WTC11 (cell line): ENCODE measurements at regions not wholly inside any gene's neighbourhood (a gene's known extent, or its start where the extent isn't known, plus 50 kb on each side); places are given as distances from the start of the nearest gene placed in this dataset.

Source experiments
- ATAC-seq: fragments of 200-7000 bp; cut with Tn5 transposase; 2 replicates; pipeline ENCODE4 v1.10.0; 2021; ENCODE audit warnings: mild to moderate bottlenecking, moderate library complexity
- CTCF ChIA-PET: fragments of 300-600 bp; sonication (Branson Sonifier 250); formaldehyde crosslinking; loops from one replicate; lab custom pipeline; 2021; ENCODE audit warnings: antibody characterized with exemption; lab: Charles Lee
- POLR2A ChIA-PET: fragments of 350-600 bp; sonication (Branson Sonifier 250); formaldehyde crosslinking; loops from one replicate; lab custom pipeline; 2021; ENCODE audit warnings: antibody characterized with exemption; lab: Charles Lee
- DNase-seq: peaks from one replicate; pipeline ENCODE4 v3.0.0; 2021; ENCODE audit warnings: low spot score
- H3K27ac Mint-ChIP-seq: 2 replicates; pipeline ENCODE4 v1.8.0; 2021; ENCODE audit warnings: mixed read lengths
- H3K27me3 Mint-ChIP-seq: 2 replicates; pipeline ENCODE4 v1.8.0; 2021; ENCODE audit warnings: low read depth, mild to moderate bottlenecking, moderate library complexity, mixed read lengths
- H3K36me3 Mint-ChIP-seq: 2 replicates; pipeline ENCODE4 v1.8.0; 2021; ENCODE audit warnings: mixed read lengths
- H3K4me1 Mint-ChIP-seq: 2 replicates; pipeline ENCODE4 v1.8.0; 2022; ENCODE audit warnings: mixed read lengths
- H3K4me3 Mint-ChIP-seq: 2 replicates; pipeline ENCODE4 v1.8.0; 2021; ENCODE audit warnings: mild to moderate bottlenecking, moderate library complexity, mixed read lengths
- H3K9me3 Mint-ChIP-seq: 2 replicates; pipeline ENCODE4 v1.8.0; 2021; ENCODE audit warnings: mixed read lengths
- ATF1 ChIP-seq: sonication (generic); formaldehyde crosslinking; IDR thresholded peaks from 2 replicates; pipeline ENCODE4 v1.8.1; 2023; ENCODE audit warnings: mild to moderate bottlenecking, moderate library complexity, missing genetic modification reagents
- CREB1 ChIP-seq: sonication (generic); formaldehyde crosslinking; IDR thresholded peaks from 2 replicates; pipeline ENCODE4 v1.8.0; 2023; ENCODE audit warnings: mild to moderate bottlenecking, missing genetic modification reagents
- KAT7 ChIP-seq: sonication (generic); formaldehyde crosslinking; IDR thresholded peaks from 2 replicates; pipeline ENCODE4 v1.8.1; 2023; ENCODE audit warnings: missing genetic modification reagents, mild to moderate bottlenecking, borderline replicate concordance
- SP1 ChIP-seq: sonication (generic); formaldehyde crosslinking; conservative IDR thresholded peaks from 2 replicates; pipeline ENCODE4 v1.8.1; 2022; ENCODE audit warnings: missing genetic modification reagents
- ZNF121 ChIP-seq: sonication (generic); formaldehyde crosslinking; IDR thresholded peaks from 2 replicates; pipeline ENCODE4 v1.8.0; 2023; ENCODE audit warnings: missing genetic modification reagents
- ZNF396 ChIP-seq: fragments of 250-450 bp; sonication (Bioruptor Pico); IDR thresholded peaks from 2 replicates; pipeline ENCODE4 v1.8.0; 2021; ENCODE audit warnings: mild to moderate bottlenecking, moderate library complexity, borderline replicate concordance
- TF ChIP-seq, protein P1 (sequence below): fragments of 250-450 bp; sonication (Bioruptor Pico); IDR thresholded peaks from 2 replicates; pipeline ENCODE4 v1.9.0; 2021; ENCODE audit warnings: mild to moderate bottlenecking, borderline replicate concordance
- TF ChIP-seq, protein P2 (sequence below): sonication (generic); formaldehyde crosslinking; IDR thresholded peaks from 2 replicates; pipeline ENCODE4 v1.8.1; 2022; ENCODE audit warnings: missing genetic modification reagents, borderline replicate concordance
- TF ChIP-seq, protein P3 (sequence below): sonication (generic); formaldehyde crosslinking; IDR thresholded peaks from 2 replicates; pipeline ENCODE4 v1.8.1; 2023; ENCODE audit warnings: mild to moderate bottlenecking, missing genetic modification reagents
- TF ChIP-seq, protein P4 (sequence below): sonication (generic); formaldehyde crosslinking; IDR thresholded peaks from 2 replicates; pipeline ENCODE4 v1.8.0; 2022; ENCODE audit warnings: mild to moderate bottlenecking, missing genetic modification reagents
- TF ChIP-seq, protein P5 (sequence below): sonication (generic); formaldehyde crosslinking; IDR thresholded peaks from 2 replicates; pipeline ENCODE4 v1.8.0; 2023; ENCODE audit warnings: mild to moderate bottlenecking, missing genetic modification reagents
- TF ChIP-seq, protein P6 (sequence below): sonication (generic); formaldehyde crosslinking; conservative IDR thresholded peaks from 2 replicates; pipeline ENCODE4 v1.8.1; 2023; ENCODE audit warnings: mild to moderate bottlenecking, low read depth, missing genetic modification reagents, moderate library complexity
- TF ChIP-seq, protein P7 (sequence below): sonication (generic); formaldehyde crosslinking; IDR thresholded peaks from 2 replicates; pipeline ENCODE4 v1.8.0; 2023; ENCODE audit warnings: missing genetic modification reagents, mild to moderate bottlenecking, borderline replicate concordance

DNA sequence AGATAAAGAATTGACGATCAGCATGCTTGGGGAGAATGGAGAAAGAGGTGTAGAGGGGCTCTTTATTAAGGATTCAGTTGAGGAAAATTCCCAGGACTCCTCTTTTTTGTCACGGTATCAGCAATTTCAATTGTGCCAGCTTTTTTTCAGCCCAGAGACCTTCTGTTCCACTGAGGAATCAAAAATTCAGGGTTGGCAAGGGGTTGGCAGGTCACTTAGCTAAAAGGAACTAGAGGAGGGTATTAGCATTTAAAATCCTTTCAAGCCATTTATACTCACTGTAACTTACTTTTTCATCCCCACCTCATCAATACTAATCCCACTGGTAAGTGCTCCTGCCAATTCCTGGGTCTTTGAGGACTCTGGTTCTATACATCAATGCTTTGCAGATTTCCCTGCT is 757.5 kb upstream of the COBL start (continued):
- TF ChIP-seq, protein P1, sequence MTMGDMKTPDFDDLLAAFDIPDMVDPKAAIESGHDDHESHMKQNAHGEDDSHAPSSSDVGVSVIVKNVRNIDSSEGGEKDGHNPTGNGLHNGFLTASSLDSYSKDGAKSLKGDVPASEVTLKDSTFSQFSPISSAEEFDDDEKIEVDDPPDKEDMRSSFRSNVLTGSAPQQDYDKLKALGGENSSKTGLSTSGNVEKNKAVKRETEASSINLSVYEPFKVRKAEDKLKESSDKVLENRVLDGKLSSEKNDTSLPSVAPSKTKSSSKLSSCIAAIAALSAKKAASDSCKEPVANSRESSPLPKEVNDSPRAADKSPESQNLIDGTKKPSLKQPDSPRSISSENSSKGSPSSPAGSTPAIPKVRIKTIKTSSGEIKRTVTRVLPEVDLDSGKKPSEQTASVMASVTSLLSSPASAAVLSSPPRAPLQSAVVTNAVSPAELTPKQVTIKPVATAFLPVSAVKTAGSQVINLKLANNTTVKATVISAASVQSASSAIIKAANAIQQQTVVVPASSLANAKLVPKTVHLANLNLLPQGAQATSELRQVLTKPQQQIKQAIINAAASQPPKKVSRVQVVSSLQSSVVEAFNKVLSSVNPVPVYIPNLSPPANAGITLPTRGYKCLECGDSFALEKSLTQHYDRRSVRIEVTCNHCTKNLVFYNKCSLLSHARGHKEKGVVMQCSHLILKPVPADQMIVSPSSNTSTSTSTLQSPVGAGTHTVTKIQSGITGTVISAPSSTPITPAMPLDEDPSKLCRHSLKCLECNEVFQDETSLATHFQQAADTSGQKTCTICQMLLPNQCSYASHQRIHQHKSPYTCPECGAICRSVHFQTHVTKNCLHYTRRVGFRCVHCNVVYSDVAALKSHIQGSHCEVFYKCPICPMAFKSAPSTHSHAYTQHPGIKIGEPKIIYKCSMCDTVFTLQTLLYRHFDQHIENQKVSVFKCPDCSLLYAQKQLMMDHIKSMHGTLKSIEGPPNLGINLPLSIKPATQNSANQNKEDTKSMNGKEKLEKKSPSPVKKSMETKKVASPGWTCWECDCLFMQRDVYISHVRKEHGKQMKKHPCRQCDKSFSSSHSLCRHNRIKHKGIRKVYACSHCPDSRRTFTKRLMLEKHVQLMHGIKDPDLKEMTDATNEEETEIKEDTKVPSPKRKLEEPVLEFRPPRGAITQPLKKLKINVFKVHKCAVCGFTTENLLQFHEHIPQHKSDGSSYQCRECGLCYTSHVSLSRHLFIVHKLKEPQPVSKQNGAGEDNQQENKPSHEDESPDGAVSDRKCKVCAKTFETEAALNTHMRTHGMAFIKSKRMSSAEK = no peak
- TF ChIP-seq ZNF396 (CRISPR knock-in tag) = no peak

DNA sequence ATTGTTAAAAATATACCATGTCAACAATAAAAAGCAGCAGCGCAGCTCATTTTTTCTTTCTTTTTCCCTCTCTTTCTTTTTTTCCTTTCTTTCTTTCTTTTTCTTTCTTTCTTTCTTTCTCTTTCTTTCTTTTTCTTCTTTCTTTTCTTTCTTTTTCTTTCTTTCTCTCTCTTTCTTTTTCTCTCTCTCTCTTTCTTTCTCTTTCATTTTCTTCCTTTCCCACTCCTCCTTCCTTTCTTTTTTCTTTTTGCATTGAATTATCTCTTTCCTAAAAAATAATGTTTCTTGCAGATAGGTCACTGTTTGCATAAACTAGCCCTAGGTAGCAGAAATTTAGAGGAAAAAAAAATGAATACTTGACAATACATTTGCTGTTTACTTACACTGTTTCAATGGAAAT is 755.1 kb upstream of the COBL start:
- no peaks in the 10 kb centered on the region for H3K27me3 Mint-ChIP-seq
- CTCF ChIA-PET = interaction anchor here (1.1 kb wide), 1 partner anchor 53 kb away, joined by 3 read pairs; no protein-coding TSS in a partner anchor
- peaks cover 2% of the 10 kb centered on the region; the same call in 1 of the 2 replicates for H3K36me3 Mint-ChIP-seq
- H3K4me3 Mint-ChIP-seq = no peak overlapping the region
- H3K9me3 Mint-ChIP-seq = peaks cover 10% of the 10 kb centered on the region
- DNase-seq = no peak
- POLR2A ChIA-PET = no interaction called here
- no peak overlapping the region for H3K27ac Mint-ChIP-seq
- TF ChIP-seq, protein P2, sequence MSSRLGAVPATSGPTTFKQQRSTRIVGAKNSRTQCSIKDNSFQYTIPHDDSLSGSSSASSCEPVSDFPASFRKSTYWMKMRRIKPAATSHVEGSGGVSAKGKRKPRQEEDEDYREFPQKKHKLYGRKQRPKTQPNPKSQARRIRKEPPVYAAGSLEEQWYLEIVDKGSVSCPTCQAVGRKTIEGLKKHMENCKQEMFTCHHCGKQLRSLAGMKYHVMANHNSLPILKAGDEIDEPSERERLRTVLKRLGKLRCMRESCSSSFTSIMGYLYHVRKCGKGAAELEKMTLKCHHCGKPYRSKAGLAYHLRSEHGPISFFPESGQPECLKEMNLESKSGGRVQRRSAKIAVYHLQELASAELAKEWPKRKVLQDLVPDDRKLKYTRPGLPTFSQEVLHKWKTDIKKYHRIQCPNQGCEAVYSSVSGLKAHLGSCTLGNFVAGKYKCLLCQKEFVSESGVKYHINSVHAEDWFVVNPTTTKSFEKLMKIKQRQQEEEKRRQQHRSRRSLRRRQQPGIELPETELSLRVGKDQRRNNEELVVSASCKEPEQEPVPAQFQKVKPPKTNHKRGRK (CRISPR knock-in tag) = 0 out of 2 replicates have a peak, but pooled peaks have one; percentile 67
- TF ChIP-seq, protein P3, sequence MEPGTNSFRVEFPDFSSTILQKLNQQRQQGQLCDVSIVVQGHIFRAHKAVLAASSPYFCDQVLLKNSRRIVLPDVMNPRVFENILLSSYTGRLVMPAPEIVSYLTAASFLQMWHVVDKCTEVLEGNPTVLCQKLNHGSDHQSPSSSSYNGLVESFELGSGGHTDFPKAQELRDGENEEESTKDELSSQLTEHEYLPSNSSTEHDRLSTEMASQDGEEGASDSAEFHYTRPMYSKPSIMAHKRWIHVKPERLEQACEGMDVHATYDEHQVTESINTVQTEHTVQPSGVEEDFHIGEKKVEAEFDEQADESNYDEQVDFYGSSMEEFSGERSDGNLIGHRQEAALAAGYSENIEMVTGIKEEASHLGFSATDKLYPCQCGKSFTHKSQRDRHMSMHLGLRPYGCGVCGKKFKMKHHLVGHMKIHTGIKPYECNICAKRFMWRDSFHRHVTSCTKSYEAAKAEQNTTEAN (CRISPR knock-in tag) = no peak
- TF ChIP-seq, all 79 proteins: peak for 1
- H3K4me1 Mint-ChIP-seq = peaks cover 10% of the 10 kb centered on the region
- no peak for ATAC-seq

DNA sequence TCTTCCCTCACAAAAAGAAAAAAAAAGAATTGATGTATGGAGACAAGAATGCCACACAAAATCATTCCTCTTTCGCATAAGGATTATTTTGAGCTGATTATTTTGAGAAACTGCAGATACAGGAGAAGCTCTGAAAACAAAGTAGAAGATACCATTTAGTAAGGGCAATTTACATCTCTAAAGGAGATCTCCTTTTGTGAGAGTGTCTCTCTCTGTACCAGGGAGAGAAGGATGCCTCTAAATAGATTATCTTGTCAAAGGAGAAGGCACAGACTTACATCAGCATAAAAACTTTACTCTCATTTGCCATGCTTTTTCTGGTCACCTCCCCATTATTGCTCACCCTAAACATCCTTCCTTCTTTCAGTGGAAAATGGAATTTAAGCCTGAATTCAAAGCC is 747.9 kb upstream of the COBL start:
- peak; percentile 52; the same call in 1 of the 2 replicates for ATAC-seq
- DNase-seq = no peak
- H3K9me3 Mint-ChIP-seq = no peaks in the 10 kb centered on the region
- POLR2A ChIA-PET = no interaction called here
- H3K36me3 Mint-ChIP-seq = no peaks in the 10 kb centered on the region
- H3K27me3 Mint-ChIP-seq = no peaks in the 10 kb centered on the region
- CTCF ChIA-PET = no interaction called here
- H3K27ac Mint-ChIP-seq = peak overlapping the region; percentile 91
- H3K4me3 Mint-ChIP-seq = peak overlapping the region; percentile 23; the same call in 1 of the 2 replicates
- H3K4me1 Mint-ChIP-seq = peaks cover 36% of the 10 kb centered on the region
- TF ChIP-seq, protein P4, sequence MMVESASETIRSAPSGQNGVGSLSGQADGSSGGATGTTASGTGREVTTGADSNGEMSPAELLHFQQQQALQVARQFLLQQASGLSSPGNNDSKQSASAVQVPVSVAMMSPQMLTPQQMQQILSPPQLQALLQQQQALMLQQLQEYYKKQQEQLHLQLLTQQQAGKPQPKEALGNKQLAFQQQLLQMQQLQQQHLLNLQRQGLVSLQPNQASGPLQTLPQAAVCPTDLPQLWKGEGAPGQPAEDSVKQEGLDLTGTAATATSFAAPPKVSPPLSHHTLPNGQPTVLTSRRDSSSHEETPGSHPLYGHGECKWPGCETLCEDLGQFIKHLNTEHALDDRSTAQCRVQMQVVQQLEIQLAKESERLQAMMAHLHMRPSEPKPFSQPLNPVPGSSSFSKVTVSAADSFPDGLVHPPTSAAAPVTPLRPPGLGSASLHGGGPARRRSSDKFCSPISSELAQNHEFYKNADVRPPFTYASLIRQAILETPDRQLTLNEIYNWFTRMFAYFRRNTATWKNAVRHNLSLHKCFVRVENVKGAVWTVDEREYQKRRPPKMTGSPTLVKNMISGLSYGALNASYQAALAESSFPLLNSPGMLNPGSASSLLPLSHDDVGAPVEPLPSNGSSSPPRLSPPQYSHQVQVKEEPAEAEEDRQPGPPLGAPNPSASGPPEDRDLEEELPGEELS (CRISPR knock-in tag) = no peak
- TF ChIP-seq ZNF121 (CRISPR knock-in tag) = no peak
- TF ChIP-seq, protein P5, sequence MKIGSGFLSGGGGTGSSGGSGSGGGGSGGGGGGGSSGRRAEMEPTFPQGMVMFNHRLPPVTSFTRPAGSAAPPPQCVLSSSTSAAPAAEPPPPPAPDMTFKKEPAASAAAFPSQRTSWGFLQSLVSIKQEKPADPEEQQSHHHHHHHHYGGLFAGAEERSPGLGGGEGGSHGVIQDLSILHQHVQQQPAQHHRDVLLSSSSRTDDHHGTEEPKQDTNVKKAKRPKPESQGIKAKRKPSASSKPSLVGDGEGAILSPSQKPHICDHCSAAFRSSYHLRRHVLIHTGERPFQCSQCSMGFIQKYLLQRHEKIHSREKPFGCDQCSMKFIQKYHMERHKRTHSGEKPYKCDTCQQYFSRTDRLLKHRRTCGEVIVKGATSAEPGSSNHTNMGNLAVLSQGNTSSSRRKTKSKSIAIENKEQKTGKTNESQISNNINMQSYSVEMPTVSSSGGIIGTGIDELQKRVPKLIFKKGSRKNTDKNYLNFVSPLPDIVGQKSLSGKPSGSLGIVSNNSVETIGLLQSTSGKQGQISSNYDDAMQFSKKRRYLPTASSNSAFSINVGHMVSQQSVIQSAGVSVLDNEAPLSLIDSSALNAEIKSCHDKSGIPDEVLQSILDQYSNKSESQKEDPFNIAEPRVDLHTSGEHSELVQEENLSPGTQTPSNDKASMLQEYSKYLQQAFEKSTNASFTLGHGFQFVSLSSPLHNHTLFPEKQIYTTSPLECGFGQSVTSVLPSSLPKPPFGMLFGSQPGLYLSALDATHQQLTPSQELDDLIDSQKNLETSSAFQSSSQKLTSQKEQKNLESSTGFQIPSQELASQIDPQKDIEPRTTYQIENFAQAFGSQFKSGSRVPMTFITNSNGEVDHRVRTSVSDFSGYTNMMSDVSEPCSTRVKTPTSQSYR (CRISPR knock-in tag) = no peak
- no peak for TF ChIP-seq ATF1 (CRISPR knock-in tag)
- TF ChIP-seq, protein P6, sequence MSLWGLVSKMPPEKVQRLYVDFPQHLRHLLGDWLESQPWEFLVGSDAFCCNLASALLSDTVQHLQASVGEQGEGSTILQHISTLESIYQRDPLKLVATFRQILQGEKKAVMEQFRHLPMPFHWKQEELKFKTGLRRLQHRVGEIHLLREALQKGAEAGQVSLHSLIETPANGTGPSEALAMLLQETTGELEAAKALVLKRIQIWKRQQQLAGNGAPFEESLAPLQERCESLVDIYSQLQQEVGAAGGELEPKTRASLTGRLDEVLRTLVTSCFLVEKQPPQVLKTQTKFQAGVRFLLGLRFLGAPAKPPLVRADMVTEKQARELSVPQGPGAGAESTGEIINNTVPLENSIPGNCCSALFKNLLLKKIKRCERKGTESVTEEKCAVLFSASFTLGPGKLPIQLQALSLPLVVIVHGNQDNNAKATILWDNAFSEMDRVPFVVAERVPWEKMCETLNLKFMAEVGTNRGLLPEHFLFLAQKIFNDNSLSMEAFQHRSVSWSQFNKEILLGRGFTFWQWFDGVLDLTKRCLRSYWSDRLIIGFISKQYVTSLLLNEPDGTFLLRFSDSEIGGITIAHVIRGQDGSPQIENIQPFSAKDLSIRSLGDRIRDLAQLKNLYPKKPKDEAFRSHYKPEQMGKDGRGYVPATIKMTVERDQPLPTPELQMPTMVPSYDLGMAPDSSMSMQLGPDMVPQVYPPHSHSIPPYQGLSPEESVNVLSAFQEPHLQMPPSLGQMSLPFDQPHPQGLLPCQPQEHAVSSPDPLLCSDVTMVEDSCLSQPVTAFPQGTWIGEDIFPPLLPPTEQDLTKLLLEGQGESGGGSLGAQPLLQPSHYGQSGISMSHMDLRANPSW (CRISPR knock-in tag) = no peak
- TF ChIP-seq, protein P7, sequence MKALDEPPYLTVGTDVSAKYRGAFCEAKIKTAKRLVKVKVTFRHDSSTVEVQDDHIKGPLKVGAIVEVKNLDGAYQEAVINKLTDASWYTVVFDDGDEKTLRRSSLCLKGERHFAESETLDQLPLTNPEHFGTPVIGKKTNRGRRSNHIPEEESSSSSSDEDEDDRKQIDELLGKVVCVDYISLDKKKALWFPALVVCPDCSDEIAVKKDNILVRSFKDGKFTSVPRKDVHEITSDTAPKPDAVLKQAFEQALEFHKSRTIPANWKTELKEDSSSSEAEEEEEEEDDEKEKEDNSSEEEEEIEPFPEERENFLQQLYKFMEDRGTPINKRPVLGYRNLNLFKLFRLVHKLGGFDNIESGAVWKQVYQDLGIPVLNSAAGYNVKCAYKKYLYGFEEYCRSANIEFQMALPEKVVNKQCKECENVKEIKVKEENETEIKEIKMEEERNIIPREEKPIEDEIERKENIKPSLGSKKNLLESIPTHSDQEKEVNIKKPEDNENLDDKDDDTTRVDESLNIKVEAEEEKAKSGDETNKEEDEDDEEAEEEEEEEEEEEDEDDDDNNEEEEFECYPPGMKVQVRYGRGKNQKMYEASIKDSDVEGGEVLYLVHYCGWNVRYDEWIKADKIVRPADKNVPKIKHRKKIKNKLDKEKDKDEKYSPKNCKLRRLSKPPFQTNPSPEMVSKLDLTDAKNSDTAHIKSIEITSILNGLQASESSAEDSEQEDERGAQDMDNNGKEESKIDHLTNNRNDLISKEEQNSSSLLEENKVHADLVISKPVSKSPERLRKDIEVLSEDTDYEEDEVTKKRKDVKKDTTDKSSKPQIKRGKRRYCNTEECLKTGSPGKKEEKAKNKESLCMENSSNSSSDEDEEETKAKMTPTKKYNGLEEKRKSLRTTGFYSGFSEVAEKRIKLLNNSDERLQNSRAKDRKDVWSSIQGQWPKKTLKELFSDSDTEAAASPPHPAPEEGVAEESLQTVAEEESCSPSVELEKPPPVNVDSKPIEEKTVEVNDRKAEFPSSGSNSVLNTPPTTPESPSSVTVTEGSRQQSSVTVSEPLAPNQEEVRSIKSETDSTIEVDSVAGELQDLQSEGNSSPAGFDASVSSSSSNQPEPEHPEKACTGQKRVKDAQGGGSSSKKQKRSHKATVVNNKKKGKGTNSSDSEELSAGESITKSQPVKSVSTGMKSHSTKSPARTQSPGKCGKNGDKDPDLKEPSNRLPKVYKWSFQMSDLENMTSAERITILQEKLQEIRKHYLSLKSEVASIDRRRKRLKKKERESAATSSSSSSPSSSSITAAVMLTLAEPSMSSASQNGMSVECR (CRISPR knock-in tag) = no peak
- no peak for TF ChIP-seq CREB1 (CRISPR knock-in tag)
- no peak for TF ChIP-seq KAT7 (CRISPR knock-in tag)
- no peak for TF ChIP-seq SP1 (CRISPR knock-in tag)
